K562 (cell line): ENCODE measurements at regions not wholly inside any gene's neighbourhood (a gene's known extent, or its start where the extent isn't known, plus 50 kb on each side); places are given as distances from the start of the nearest gene placed in this dataset.

ENCODE experiments used
- ATAC-seq: fragments of 200-7000 bp; cut with Tn5 transposase; 3 replicates; pipeline ENCODE4 v1.9.1; 2020; ENCODE audit warnings: moderate library complexity
- BruUV-seq: library from RNA; stranded (reverse); fragments of 400-500 nt; replicated peaks from 2 replicates; lab custom pipeline; 2021; lab: Mats Ljungman, UMichigan
- CTCF ChIA-PET: fragments of 300-600 bp; formaldehyde crosslinking; extraction: SDS; loops from one replicate; lab custom pipeline; 2021; ENCODE audit warnings: low intra/inter-chr PET ratio; lab: Yijun Ruan, JAX
- POLR2A ChIA-PET: fragments of 300-600, 350-650 bp; sonication (Branson Sonifier 250); formaldehyde crosslinking; extraction: SDS; loops from one replicate; lab custom pipeline; 2021; ENCODE audit warnings: antibody characterized with exemption, inconsistent platforms; lab: Yijun Ruan, JAX
- DNase-seq, 4 experiments: peaks; one replicate each; pipeline versions ENCODE4 v3.0.0 to v3.0.0-alpha.2; 2011 to 2018; ENCODE audit warnings: low spot score in 3 of 4, mixed read lengths in 3 of 4; ENCODE audit errors: extremely low read depth in 1 of 4
- FAIRE-seq: peaks from 2 replicates; lab custom pipeline; 2011; peaks lifted over from hg19 to GRCh38; lab: Jason Lieb, UNC
- H2AFZ ChIP-seq: 2 replicates; pipeline ENCODE4 v1.6.0; 2011; ENCODE audit warnings: low read depth, low read length, control low read depth, inconsistent platforms
- H3K27ac ChIP-seq: fragments of 200-600 bp; 3 replicates; pipeline ENCODE4 v1.8.0; 2011; ENCODE audit warnings: low read depth, mild to moderate bottlenecking, control low read depth, inconsistent platforms, low read length, moderate library complexity, mixed read lengths; ENCODE audit errors: extremely low read depth
- H3K27me3 ChIP-seq, 2 experiments: fragments of 300-600 bp in 1 of 2; 2 replicates in 1 of 2; 3 replicates in 1 of 2; pipeline versions ENCODE4 v1.6.0 to v1.8.0; 2011; ENCODE audit warnings: inconsistent platforms in 2 of 2, low read length in 2 of 2, mild to moderate bottlenecking in 1 of 2, mixed read lengths in 1 of 2, moderate library complexity in 1 of 2; ENCODE audit not compliant: control insufficient read depth in 2 of 2, insufficient read depth in 2 of 2
- H3K36me3 ChIP-seq: fragments of 300-600 bp; 3 replicates; pipeline ENCODE4 v1.8.0; 2011; ENCODE audit warnings: mild to moderate bottlenecking, low read length, inconsistent platforms; ENCODE audit not compliant: control insufficient read depth, insufficient read depth
- H3K4me1 ChIP-seq, 2 experiments: fragments of 200-600 bp in 1 of 2; replicated peaks in 1 of 2; 2 replicates in 1 of 2; 3 replicates in 1 of 2; pipeline versions ENCODE4 v1.5.1 to v1.8.0; 2011; ENCODE audit warnings: inconsistent platforms in 2 of 2, low read length in 2 of 2, mild to moderate bottlenecking in 1 of 2, mixed read lengths in 1 of 2, moderate library complexity in 1 of 2; ENCODE audit not compliant: control insufficient read depth in 2 of 2, insufficient read depth in 2 of 2
- H3K4me2 ChIP-seq: 2 replicates; pipeline ENCODE4 v1.6.1; 2011; ENCODE audit warnings: low read length, control low read depth, inconsistent platforms, mixed read lengths; ENCODE audit not compliant: insufficient read depth
- H3K4me3 ChIP-seq: fragments of 200-600 bp; sonication (generic), shearing (Covaris generic); 2 replicates; pipeline ENCODE4 v1.5.1; 2016; ENCODE audit warnings: control low read depth, inconsistent platforms
- H3K79me2 ChIP-seq: fragments of 200-600 bp; 3 replicates; pipeline ENCODE4 v1.8.0; 2011; ENCODE audit warnings: low read length, inconsistent platforms; ENCODE audit not compliant: control insufficient read depth, insufficient read depth
- H3K9ac ChIP-seq, 2 experiments: 2 replicates each; pipeline versions ENCODE4 v1.6.0 to v1.6.1; 2011; ENCODE audit warnings: low read depth in 2 of 2, low read length in 2 of 2, control low read depth in 1 of 2, inconsistent platforms in 1 of 2, mild to moderate bottlenecking in 1 of 2, mixed read lengths in 1 of 2; ENCODE audit not compliant: insufficient read depth in 1 of 2
- H3K9me1 ChIP-seq: one replicate; pipeline ENCODE4 v1.6.0; 2011; ENCODE audit warnings: inconsistent platforms, mild to moderate bottlenecking, low read length, moderate library complexity; ENCODE audit not compliant: control insufficient read depth, insufficient read depth
- H3K9me3 ChIP-seq: replicated peaks from 2 replicates; pipeline ENCODE4 v1.5.1; 2011; ENCODE audit warnings: low read depth, low read length, inconsistent platforms; ENCODE audit not compliant: control insufficient read depth, insufficient read depth
- H4K20me1 ChIP-seq: replicated peaks from 2 replicates; pipeline ENCODE4 v1.6.1; 2011; ENCODE audit warnings: low read length, inconsistent platforms, mixed read lengths; ENCODE audit not compliant: control insufficient read depth, insufficient read depth
- ARHGAP35 ChIP-seq: fragments of 450-650 bp; IDR thresholded peaks from 2 replicates; pipeline ENCODE4 v1.6.1; 2018; ENCODE audit not compliant: partially characterized antibody
- DDX20 ChIP-seq: fragments of 450-650 bp; IDR thresholded peaks from 2 replicates; pipeline ENCODE4 v1.6.1; 2016; ENCODE audit warnings: missing genetic modification characterization, low read depth, mild to moderate bottlenecking, missing compliant biosample characterization, moderate library complexity
- DMBX1 ChIP-seq: fragments of 250-450 bp; sonication (Bioruptor Pico); IDR thresholded peaks from 2 replicates; pipeline ENCODE4 v1.8.0; 2022; ENCODE audit warnings: inconsistent platforms, mild to moderate bottlenecking, moderate library complexity, borderline replicate concordance
- GTF2A2 ChIP-seq: IDR thresholded peaks from 2 replicates; pipeline ENCODE4 v1.6.1; 2016; ENCODE audit warnings: mild to moderate bottlenecking, missing genetic modification characterization, missing compliant biosample characterization
- PRPF4 ChIP-seq: fragments of 200-400 bp; formaldehyde crosslinking; IDR thresholded peaks from one replicate; pipeline ENCODE4 v1.6.1; 2017; ENCODE audit warnings: low read length, low read depth, mild to moderate bottlenecking; ENCODE audit not compliant: insufficient read depth, poor library complexity, severe bottlenecking
- SMAD3 ChIP-seq: fragments of 450-650 bp; formaldehyde crosslinking; conservative IDR thresholded peaks from 2 replicates; pipeline ENCODE4 v1.4.0; 2020; ENCODE audit warnings: mild to moderate bottlenecking
- ZC3H4 ChIP-seq: sonication (generic); formaldehyde crosslinking; IDR thresholded peaks from 2 replicates; pipeline ENCODE4 v1.9.0; 2021; ENCODE audit warnings: missing genetic modification reagents, borderline replicate concordance
- ZNF3 ChIP-seq: fragments of 250-450 bp; sonication (Bioruptor Pico); IDR thresholded peaks from 2 replicates; pipeline ENCODE4 v1.5.0; 2021; ENCODE audit warnings: mild to moderate bottlenecking, moderate library complexity
- WGBS: fragments of 100-300 bp; shearing (Covaris generic); methylation state at CpG from one replicate; pipeline ENCODE4 v1.1.6; 2016; ENCODE audit warnings: low coverage, mixed read lengths; ENCODE audit not compliant: insufficient coverage; ENCODE audit errors: missing lambda C conversion rate; 5-methylcytosine and 5-hydroxymethylcytosine counted together
- in situ Hi-C: fragments of 300-500 bp; cut with MboI; formaldehyde crosslinking; loops from 4 replicates; pipeline ENCODE4 v1.15.0; 2018; ENCODE audit warnings: inconsistent platforms, mixed read lengths
- intact Hi-C: fragments of 100-400 bp; cut with micrococcal nuclease; formaldehyde crosslinking; loops from 2 replicates; pipeline ENCODE4 v1.14.2; 2022
- TF ChIP-seq, protein P1 (sequence below), 3 experiments: IDR thresholded peaks in 2 of 3; conservative IDR thresholded peaks in 1 of 3; 2 replicates each; pipeline ENCODE4 v1.5.1; 2011 to 2012; ENCODE audit warnings: low read length in 3 of 3, mild to moderate bottlenecking in 3 of 3, control low read depth in 2 of 3, improper control_type of control experiment in 1 of 3, inconsistent platforms in 1 of 3, low read depth in 1 of 3, mixed read lengths in 1 of 3, moderate library complexity in 1 of 3; ENCODE audit not compliant: insufficient read depth in 2 of 3
- TF ChIP-seq, protein P2 (sequence below): fragments of 450-650 bp; formaldehyde crosslinking; IDR thresholded peaks from 2 replicates; pipeline ENCODE4 v1.4.0; 2022; ENCODE audit warnings: missing genetic modification characterization
- TF ChIP-seq, protein P3 (sequence below): fragments of 200-800 bp; sonication (Bioruptor generic); IDR thresholded peaks from 2 replicates; pipeline ENCODE4 v1.6.1; 2017; ENCODE audit warnings: missing genetic modification characterization, missing compliant biosample characterization

DNA sequence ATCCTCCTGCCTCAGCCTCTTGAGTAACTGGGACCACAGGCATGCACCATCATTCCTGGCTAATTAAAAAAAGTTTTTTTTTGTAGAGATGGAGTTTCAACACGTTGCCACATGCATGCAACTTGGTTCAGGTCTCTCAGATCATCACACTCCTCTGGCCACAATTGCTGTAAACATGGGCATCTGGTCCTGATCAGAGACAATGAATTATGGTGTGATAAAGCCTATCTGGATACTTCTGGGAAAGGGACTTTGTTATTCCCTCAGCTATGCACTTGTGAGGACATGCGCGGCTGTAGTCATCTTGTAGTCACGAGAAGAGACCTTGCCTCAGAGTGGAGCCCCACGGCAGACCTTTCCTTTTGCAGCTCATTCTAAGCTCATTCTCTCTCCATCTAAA, 210.9 kb upstream of the ZFP64 start:
- BruUV-seq: no TSS peak
- WGBS: 10% methylated on average over 5 of the region's 5 CpGs
- POLR2A ChIA-PET: interaction anchor here (0.7 kb wide), 1 partner anchor 608 kb away, joined by 3 read pairs; no protein-coding TSS in a partner anchor
- in situ Hi-C loops: no loop called here
- no peak overlapping the region for H3K9ac ChIP-seq
- no peak overlapping the region for H3K4me2 ChIP-seq
- ATAC-seq: no peak
- no peaks in the 10 kb centered on the region for H4K20me1 ChIP-seq
- CTCF ChIA-PET: no interaction called here
- no peaks in the 10 kb centered on the region for H3K36me3 ChIP-seq
- H3K4me3 ChIP-seq: no peak overlapping the region
- H3K9me3 ChIP-seq: no peaks in the 10 kb centered on the region
- H3K4me1 ChIP-seq: no peaks in the 10 kb centered on the region
- no peak overlapping the region for H3K27ac ChIP-seq
- H3K9me1 ChIP-seq: no peaks in the 10 kb centered on the region
- TF ChIP-seq SMAD3: no peak
- TF ChIP-seq, protein P1, sequence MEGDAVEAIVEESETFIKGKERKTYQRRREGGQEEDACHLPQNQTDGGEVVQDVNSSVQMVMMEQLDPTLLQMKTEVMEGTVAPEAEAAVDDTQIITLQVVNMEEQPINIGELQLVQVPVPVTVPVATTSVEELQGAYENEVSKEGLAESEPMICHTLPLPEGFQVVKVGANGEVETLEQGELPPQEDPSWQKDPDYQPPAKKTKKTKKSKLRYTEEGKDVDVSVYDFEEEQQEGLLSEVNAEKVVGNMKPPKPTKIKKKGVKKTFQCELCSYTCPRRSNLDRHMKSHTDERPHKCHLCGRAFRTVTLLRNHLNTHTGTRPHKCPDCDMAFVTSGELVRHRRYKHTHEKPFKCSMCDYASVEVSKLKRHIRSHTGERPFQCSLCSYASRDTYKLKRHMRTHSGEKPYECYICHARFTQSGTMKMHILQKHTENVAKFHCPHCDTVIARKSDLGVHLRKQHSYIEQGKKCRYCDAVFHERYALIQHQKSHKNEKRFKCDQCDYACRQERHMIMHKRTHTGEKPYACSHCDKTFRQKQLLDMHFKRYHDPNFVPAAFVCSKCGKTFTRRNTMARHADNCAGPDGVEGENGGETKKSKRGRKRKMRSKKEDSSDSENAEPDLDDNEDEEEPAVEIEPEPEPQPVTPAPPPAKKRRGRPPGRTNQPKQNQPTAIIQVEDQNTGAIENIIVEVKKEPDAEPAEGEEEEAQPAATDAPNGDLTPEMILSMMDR (IDR thresholded peaks at IDR 0.05 in 2 of 3, conservative IDR thresholded peaks at IDR 0.05 in 1 of 3; ENCODE audit: insufficient read depth in 2 of 3, low read depth in 1 of 3, low read length in 3 of 3): no peak
- TF ChIP-seq, protein P2, sequence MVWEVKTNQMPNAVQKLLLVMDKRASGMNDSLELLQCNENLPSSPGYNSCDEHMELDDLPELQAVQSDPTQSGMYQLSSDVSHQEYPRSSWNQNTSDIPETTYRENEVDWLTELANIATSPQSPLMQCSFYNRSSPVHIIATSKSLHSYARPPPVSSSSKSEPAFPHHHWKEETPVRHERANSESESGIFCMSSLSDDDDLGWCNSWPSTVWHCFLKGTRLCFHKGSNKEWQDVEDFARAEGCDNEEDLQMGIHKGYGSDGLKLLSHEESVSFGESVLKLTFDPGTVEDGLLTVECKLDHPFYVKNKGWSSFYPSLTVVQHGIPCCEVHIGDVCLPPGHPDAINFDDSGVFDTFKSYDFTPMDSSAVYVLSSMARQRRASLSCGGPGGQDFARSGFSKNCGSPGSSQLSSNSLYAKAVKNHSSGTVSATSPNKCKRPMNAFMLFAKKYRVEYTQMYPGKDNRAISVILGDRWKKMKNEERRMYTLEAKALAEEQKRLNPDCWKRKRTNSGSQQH (CRISPR knock-in tag): no peak
- no peak for TF ChIP-seq DMBX1 (CRISPR knock-in tag)
- TF ChIP-seq ZC3H4 (CRISPR knock-in tag): no peak
- TF ChIP-seq, protein P3, sequence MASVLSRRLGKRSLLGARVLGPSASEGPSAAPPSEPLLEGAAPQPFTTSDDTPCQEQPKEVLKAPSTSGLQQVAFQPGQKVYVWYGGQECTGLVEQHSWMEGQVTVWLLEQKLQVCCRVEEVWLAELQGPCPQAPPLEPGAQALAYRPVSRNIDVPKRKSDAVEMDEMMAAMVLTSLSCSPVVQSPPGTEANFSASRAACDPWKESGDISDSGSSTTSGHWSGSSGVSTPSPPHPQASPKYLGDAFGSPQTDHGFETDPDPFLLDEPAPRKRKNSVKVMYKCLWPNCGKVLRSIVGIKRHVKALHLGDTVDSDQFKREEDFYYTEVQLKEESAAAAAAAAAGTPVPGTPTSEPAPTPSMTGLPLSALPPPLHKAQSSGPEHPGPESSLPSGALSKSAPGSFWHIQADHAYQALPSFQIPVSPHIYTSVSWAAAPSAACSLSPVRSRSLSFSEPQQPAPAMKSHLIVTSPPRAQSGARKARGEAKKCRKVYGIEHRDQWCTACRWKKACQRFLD (CRISPR knock-in tag): no peak
- no peak for TF ChIP-seq PRPF4
- TF ChIP-seq ARHGAP35: no peak
- no peak for TF ChIP-seq DDX20 (tag)
- no peak for TF ChIP-seq GTF2A2
- no peak for TF ChIP-seq ZNF3 (CRISPR knock-in tag)
- H3K27me3 ChIP-seq: no peaks in the 10 kb centered on the region
- no peak overlapping the region for H2AFZ ChIP-seq
- intact Hi-C loops: no loop called here
- no peak for DNase-seq
- no peak for FAIRE-seq
- no peaks in the 10 kb centered on the region for H3K79me2 ChIP-seq
